HEK293 (cell line): ENCODE measurements at regions not wholly inside any gene's neighbourhood (a gene's known extent, or its start where the extent isn't known, plus 50 kb on each side); places are given as distances from the start of the nearest gene placed in this dataset.

Source experiments
- CTCF ChIA-PET: fragments of 350-600 bp; formaldehyde crosslinking; extraction: SDS; loops from one replicate; lab custom pipeline; 2021; ENCODE audit warnings: antibody characterized with exemption; lab: Yijun Ruan, JAX
- POLR2A ChIA-PET: fragments of 300-600 bp; formaldehyde crosslinking; extraction: SDS; loops from one replicate; lab custom pipeline; 2020; ENCODE audit warnings: antibody characterized with exemption, inconsistent platforms; lab: Yijun Ruan, JAX
- H3K27ac ChIP-seq: fragments of 200-500 bp; sonication (Bioruptor generic); 2 replicates; pipeline ENCODE4 v1.5.1; 2014; ENCODE audit warnings: low read depth, low read length, control low read depth, inconsistent platforms; ENCODE audit errors: extremely low read depth
- H3K36me3 ChIP-seq, 2 experiments: fragments of 200-500 bp in 1 of 2; sonication (Bioruptor generic) in 1 of 2; 1 replicate in 1 of 2; 2 replicates in 1 of 2; pipeline ENCODE4 v1.5.1; 2014 to 2017; ENCODE audit warnings: inconsistent platforms in 2 of 2, low read length in 2 of 2; ENCODE audit not compliant: control insufficient read depth in 2 of 2, insufficient read depth in 1 of 2
- H3K4me1 ChIP-seq: fragments of 200-500 bp; sonication (Bioruptor generic); 2 replicates; pipeline ENCODE4 v1.5.1; 2014; ENCODE audit warnings: mild to moderate bottlenecking, low read length, inconsistent platforms; ENCODE audit not compliant: control insufficient read depth, insufficient read depth
- H3K4me3 ChIP-seq: 2 replicates; pipeline ENCODE4 v1.5.1; 2011; ENCODE audit warnings: low read depth, mild to moderate bottlenecking, control low read depth, low read length, moderate library complexity
- H3K9me3 ChIP-seq: fragments of 200-500 bp; sonication (Bioruptor generic); 2 replicates; pipeline ENCODE4 v1.5.1; 2014; ENCODE audit warnings: low read depth, low read length, inconsistent platforms; ENCODE audit not compliant: control insufficient read depth, insufficient read depth
- BCL11A ChIP-seq: fragments of 450-650 bp; formaldehyde crosslinking; IDR thresholded peaks from 2 replicates; pipeline ENCODE4 v1.5.1; 2016; ENCODE audit warnings: low read depth, missing biosample characterization, missing genetic modification characterization
- BCL11B ChIP-seq: fragments of 450-650 bp; formaldehyde crosslinking; IDR thresholded peaks from 2 replicates; pipeline ENCODE4 v1.5.1; 2016; ENCODE audit warnings: low read depth, missing biosample characterization, missing genetic modification characterization
- EGR2 ChIP-seq: fragments of 450-650 bp; formaldehyde crosslinking; IDR thresholded peaks from 2 replicates; pipeline ENCODE4 v1.5.1; 2016; ENCODE audit warnings: low read depth, missing biosample characterization, missing genetic modification characterization
- FEZF1 ChIP-seq: fragments of 450-650 bp; formaldehyde crosslinking; IDR thresholded peaks from 2 replicates; pipeline ENCODE4 v1.5.1; 2016; ENCODE audit warnings: missing biosample characterization, missing genetic modification characterization
- GFI1B ChIP-seq: fragments of 450-650 bp; formaldehyde crosslinking; IDR thresholded peaks from 2 replicates; pipeline ENCODE4 v1.5.1; 2016; ENCODE audit warnings: missing biosample characterization, missing genetic modification characterization
- GLI4 ChIP-seq: fragments of 450-650 bp; formaldehyde crosslinking; IDR thresholded peaks from 2 replicates; pipeline ENCODE4 v1.5.1; 2016; ENCODE audit warnings: missing biosample characterization, missing genetic modification characterization
- GLIS1 ChIP-seq: fragments of 450-650 bp; formaldehyde crosslinking; IDR thresholded peaks from 2 replicates; pipeline ENCODE4 v1.5.1; 2016; ENCODE audit warnings: missing biosample characterization, missing genetic modification characterization
- GLIS2 ChIP-seq: fragments of 450-650 bp; formaldehyde crosslinking; IDR thresholded peaks from 2 replicates; pipeline ENCODE4 v1.5.1; 2016; ENCODE audit warnings: missing biosample characterization, missing genetic modification characterization
- MEIS1 ChIP-seq: sonication (generic); formaldehyde crosslinking; IDR thresholded peaks from 2 replicates; pipeline ENCODE4 v1.8.1; 2022; ENCODE audit warnings: missing genetic modification reagents, mild to moderate bottlenecking, borderline replicate concordance
- MZF1 ChIP-seq: fragments of 450-650 bp; formaldehyde crosslinking; IDR thresholded peaks from 2 replicates; pipeline ENCODE4 v1.5.1; 2017; ENCODE audit warnings: missing biosample characterization, missing genetic modification characterization, borderline replicate concordance
- ZBTB17 ChIP-seq: fragments of 450-650 bp; formaldehyde crosslinking; IDR thresholded peaks from 2 replicates; pipeline ENCODE4 v1.5.1; 2016; ENCODE audit warnings: missing biosample characterization, missing genetic modification characterization
- ZFHX2 ChIP-seq: fragments of 450-650 bp; formaldehyde crosslinking; conservative IDR thresholded peaks from 2 replicates; pipeline ENCODE4 v1.5.1; 2016; ENCODE audit warnings: missing biosample characterization, missing genetic modification characterization
- ZNF121 ChIP-seq: fragments of 450-650 bp; formaldehyde crosslinking; IDR thresholded peaks from 2 replicates; pipeline ENCODE4 v1.5.1; 2016; ENCODE audit warnings: missing biosample characterization, missing genetic modification characterization
- ZNF132 ChIP-seq: fragments of 450-650 bp; formaldehyde crosslinking; IDR thresholded peaks from 2 replicates; pipeline ENCODE4 v1.5.1; 2017; ENCODE audit warnings: missing biosample characterization, missing genetic modification characterization, borderline replicate concordance
- ZNF16 ChIP-seq: fragments of 450-650 bp; formaldehyde crosslinking; IDR thresholded peaks from 2 replicates; pipeline ENCODE4 v1.5.1; 2016; ENCODE audit warnings: low read depth, missing biosample characterization, missing genetic modification characterization
- ZNF175 ChIP-seq: fragments of 450-650 bp; formaldehyde crosslinking; IDR thresholded peaks from 2 replicates; pipeline ENCODE4 v1.5.1; 2016; ENCODE audit warnings: missing biosample characterization, missing genetic modification characterization
- ZNF214 ChIP-seq: fragments of 450-650 bp; formaldehyde crosslinking; IDR thresholded peaks from 2 replicates; pipeline ENCODE4 v1.5.1; 2017; ENCODE audit warnings: missing biosample characterization, mild to moderate bottlenecking, missing genetic modification characterization, borderline replicate concordance
- ZNF24 ChIP-seq: fragments of 450-650 bp; formaldehyde crosslinking; IDR thresholded peaks from 2 replicates; pipeline ENCODE4 v1.5.1; 2016; ENCODE audit warnings: missing biosample characterization, missing genetic modification characterization
- ZNF248 ChIP-seq: fragments of 450-650 bp; formaldehyde crosslinking; IDR thresholded peaks from 2 replicates; pipeline ENCODE4 v1.5.1; 2017; ENCODE audit warnings: missing biosample characterization, missing genetic modification characterization
- ZNF302 ChIP-seq: fragments of 450-650 bp; formaldehyde crosslinking; IDR thresholded peaks from 2 replicates; pipeline ENCODE4 v1.5.1; 2016; ENCODE audit warnings: missing biosample characterization, missing genetic modification characterization, low read depth
- ZNF391 ChIP-seq: fragments of 450-650 bp; formaldehyde crosslinking; IDR thresholded peaks from 2 replicates; pipeline ENCODE4 v1.5.1; 2016; ENCODE audit warnings: low read depth, missing biosample characterization, missing genetic modification characterization, borderline replicate concordance
- ZNF416 ChIP-seq: fragments of 450-650 bp; formaldehyde crosslinking; IDR thresholded peaks from 2 replicates; pipeline ENCODE4 v1.5.1; 2016; ENCODE audit warnings: missing biosample characterization, missing genetic modification characterization
- ZNF433 ChIP-seq: fragments of 450-650 bp; formaldehyde crosslinking; IDR thresholded peaks from 2 replicates; pipeline ENCODE4 v1.5.1; 2016; ENCODE audit warnings: missing biosample characterization, missing genetic modification characterization, low read depth
- ZNF48 ChIP-seq: fragments of 450-650 bp; formaldehyde crosslinking; IDR thresholded peaks from 2 replicates; pipeline ENCODE4 v1.5.1; 2016; ENCODE audit warnings: missing biosample characterization, missing genetic modification characterization
- ZNF548 ChIP-seq: fragments of 450-650 bp; formaldehyde crosslinking; IDR thresholded peaks from 2 replicates; pipeline ENCODE4 v1.5.1; 2016; ENCODE audit warnings: missing biosample characterization, missing genetic modification characterization
- ZNF549 ChIP-seq: fragments of 450-650 bp; IDR thresholded peaks from 2 replicates; pipeline ENCODE4 v1.5.1; 2018; ENCODE audit warnings: missing biosample characterization, missing genetic modification characterization, mild to moderate bottlenecking, inconsistent platforms, moderate library complexity
- ZNF658 ChIP-seq: fragments of 450-650 bp; formaldehyde crosslinking; IDR thresholded peaks from 2 replicates; pipeline ENCODE4; 2016; ENCODE audit warnings: missing biosample characterization, missing genetic modification characterization
- ZSCAN23 ChIP-seq: fragments of 450-650 bp; formaldehyde crosslinking; IDR thresholded peaks from 2 replicates; pipeline ENCODE4 v1.5.1; 2016; ENCODE audit warnings: missing biosample characterization, missing genetic modification characterization
- TF ChIP-seq, protein P1 (sequence below): fragments of 450-650 bp; formaldehyde crosslinking; IDR thresholded peaks from 2 replicates; pipeline ENCODE4 v1.5.1; 2016; ENCODE audit warnings: missing biosample characterization, missing genetic modification characterization

DNA sequence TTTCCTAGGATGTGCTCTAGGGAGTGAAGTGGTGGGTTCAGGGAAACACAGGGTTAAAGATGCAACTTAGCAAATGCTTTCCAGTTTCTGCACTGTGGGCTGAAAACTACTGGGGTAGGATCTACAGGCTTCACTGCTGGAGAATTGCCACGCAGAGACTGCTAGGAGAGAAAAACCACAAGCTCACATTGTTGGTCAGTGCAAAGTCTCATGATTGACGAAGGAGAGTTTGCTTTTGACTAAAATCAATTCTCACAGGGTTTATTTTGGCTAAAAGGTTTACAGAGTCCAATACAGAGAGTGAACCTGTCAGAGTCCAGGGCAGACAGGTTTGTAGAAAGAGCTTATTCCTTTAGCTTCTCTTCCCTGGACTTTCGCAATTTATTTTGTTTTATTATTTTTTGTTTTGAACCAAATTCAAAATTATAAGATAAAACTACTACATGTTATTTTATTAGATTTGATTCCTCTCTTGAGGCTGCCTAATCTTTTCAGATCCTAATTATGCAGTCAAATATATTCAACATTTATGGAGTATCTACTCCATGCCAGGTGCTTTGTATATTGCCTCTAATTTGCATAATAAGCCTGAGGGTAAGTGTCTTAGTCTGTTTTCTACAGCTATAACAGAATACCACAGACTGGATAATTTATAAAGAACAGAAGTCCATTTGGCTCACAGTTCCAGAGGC, 64.7 kb downstream of the MTNR1B start:
- H3K36me3 ChIP-seq, result no peaks in the 10 kb centered on the region
- TF ChIP-seq ZNF391 (tag by site-specific recombination), result no peak
- no peak for TF ChIP-seq MZF1 (tag by site-specific recombination)
- TF ChIP-seq FEZF1 (tag by site-specific recombination), result no peak
- TF ChIP-seq ZSCAN23, result no peak
- no peak for TF ChIP-seq EGR2 (tag by site-specific recombination)
- TF ChIP-seq ZNF248 (tag by site-specific recombination), result no peak
- TF ChIP-seq ZNF121 (tag by site-specific recombination), result no peak
- no peak for TF ChIP-seq ZFHX2 (tag by site-specific recombination)
- no peak for TF ChIP-seq ZNF416 (tag by site-specific recombination)
- no peak for TF ChIP-seq ZNF548 (tag by site-specific recombination)
- no peak for TF ChIP-seq ZNF16 (tag by site-specific recombination)
- no peak for TF ChIP-seq ZNF175 (tag by site-specific recombination)
- no peak for TF ChIP-seq GLI4 (tag by site-specific recombination)
- TF ChIP-seq ZNF48 (tag by site-specific recombination), result no peak
- no peak for TF ChIP-seq ZNF132 (tag by site-specific recombination)
- no peak for TF ChIP-seq ZNF302 (tag by site-specific recombination)
- TF ChIP-seq, all 188 proteins: peak for 0
- POLR2A ChIA-PET, result no interaction called here
- Histone ChIP-seq H3K27ac (no peak overlapping the region), H3K9me3 (no peaks in the 10 kb centered on the region), H3K4me1 (no peaks in the 10 kb centered on the region), H3K4me3 (no peak overlapping the region)
- CTCF ChIA-PET, result interaction anchor here (1.0 to 1.4 kb wide), 2 partner anchors 16 to 20 kb away, joined by 3 to 4 read pairs; no protein-coding TSS in a partner anchor

DNA sequence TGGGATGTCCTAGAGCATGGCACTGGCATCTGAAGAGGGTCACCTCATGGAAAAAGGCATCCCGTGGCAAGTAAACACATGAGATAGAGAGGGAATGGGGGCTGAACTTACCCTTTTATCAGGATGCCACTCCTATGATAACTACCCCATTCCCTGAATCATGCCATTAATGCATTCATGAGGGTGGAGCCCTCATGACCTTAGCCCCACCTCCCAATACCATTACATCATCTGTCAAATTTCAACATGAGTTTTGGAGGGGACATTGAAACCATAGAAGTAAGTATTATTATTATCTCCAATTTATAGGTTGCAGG, 65.2 kb downstream of the MTNR1B start:
- POLR2A ChIA-PET, result no interaction called here
- TF ChIP-seq, protein P1, sequence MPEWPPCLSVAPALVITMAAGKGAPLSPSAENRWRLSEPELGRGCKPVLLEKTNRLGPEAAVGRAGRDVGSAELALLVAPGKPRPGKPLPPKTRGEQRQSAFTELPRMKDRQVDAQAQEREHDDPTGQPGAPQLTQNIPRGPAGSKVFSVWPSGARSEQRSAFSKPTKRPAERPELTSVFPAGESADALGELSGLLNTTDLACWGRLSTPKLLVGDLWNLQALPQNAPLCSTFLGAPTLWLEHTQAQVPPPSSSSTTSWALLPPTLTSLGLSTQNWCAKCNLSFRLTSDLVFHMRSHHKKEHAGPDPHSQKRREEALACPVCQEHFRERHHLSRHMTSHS, result no peak
- TF ChIP-seq ZNF658 (no peak), ZBTB17 (no peak), GLIS1 (no peak)
- CTCF ChIA-PET, result no interaction called here
- no peaks in the 10 kb centered on the region for H3K9me3 ChIP-seq
- no peak overlapping the region for H3K27ac ChIP-seq
- H3K4me3 ChIP-seq, result no peak overlapping the region
- H3K36me3 ChIP-seq, result no peaks in the 10 kb centered on the region
- no peaks in the 10 kb centered on the region for H3K4me1 ChIP-seq

DNA sequence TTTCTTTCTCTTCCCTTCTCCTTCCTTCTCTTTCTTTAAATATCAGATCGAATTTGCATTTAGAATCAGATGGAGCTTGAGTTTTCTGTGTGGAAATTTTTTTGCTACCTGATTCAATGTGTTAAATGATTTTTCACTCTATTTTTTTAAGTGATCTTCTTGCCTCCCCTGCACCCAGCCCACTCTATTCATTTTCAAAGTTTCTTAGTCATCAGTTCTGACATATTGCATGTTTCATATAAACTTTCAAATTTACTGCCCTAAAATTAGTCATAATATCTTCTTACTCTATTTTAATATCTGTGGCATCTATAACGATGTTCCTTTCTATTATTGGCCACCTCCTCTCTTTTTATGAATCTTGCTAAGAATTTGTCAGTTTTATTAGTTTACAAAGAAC, 69.1 kb downstream of the MTNR1B start:
- ChIA-PET CTCF (interaction anchor here (0.7 kb wide), 1 partner anchor 1585 kb away, joined by 5 read pairs; no protein-coding TSS in a partner anchor), POLR2A (no interaction called here)
- no peak for TF ChIP-seq ZNF214 (tag by site-specific recombination)
- no peak for TF ChIP-seq ZNF24 (tag by site-specific recombination)
- TF ChIP-seq GLIS2, result no peak
- no peak for TF ChIP-seq BCL11B (tag by site-specific recombination)
- TF ChIP-seq ZNF549 (tag by site-specific recombination), result no peak
- TF ChIP-seq ZNF433, result no peak
- no peak for TF ChIP-seq GFI1B (tag by site-specific recombination)
- TF ChIP-seq BCL11A (tag by site-specific recombination), result no peak
- TF ChIP-seq MEIS1 (CRISPR knock-in tag), result no peak
- Histone ChIP-seq H3K27ac (no peak overlapping the region), H3K4me1 (no peaks in the 10 kb centered on the region), H3K36me3 (no peaks in the 10 kb centered on the region), H3K9me3 (no peaks in the 10 kb centered on the region), H3K4me3 (no peak overlapping the region)
